LNCAP (cell line): ENCODE measurements at regions not wholly inside any gene's neighbourhood (a gene's known extent, or its start where the extent isn't known, plus 50 kb on each side); places are given as distances from the start of the nearest gene placed in this dataset.

Experiments used
- TF ChIP-seq, protein P1 (sequence below): fragments of 450-650 bp; IDR thresholded peaks from 2 replicates; pipeline ENCODE4 v1.5.1; 2017; ENCODE audit warnings: mild to moderate bottlenecking

DNA sequence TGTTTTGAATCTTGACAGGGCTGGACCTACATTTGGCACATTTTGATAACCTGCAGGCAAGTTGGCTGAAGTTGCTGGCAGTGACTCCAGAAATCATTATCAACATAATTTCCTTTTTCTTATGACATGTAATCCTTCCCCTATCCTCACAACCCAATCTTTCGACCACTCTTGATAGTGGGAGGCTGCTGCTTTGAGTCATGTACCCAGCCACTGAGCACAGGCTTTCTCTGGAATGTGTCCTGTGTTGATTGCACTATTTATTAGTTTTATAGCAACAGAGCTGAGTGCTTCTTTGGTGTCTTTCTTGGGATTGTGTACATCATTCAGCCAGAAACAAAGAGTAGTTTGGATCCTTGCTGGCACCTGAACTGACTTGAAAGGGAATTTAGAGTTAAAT, 183.1 kb upstream of the LEF1 start:
- TF ChIP-seq, protein P1, sequence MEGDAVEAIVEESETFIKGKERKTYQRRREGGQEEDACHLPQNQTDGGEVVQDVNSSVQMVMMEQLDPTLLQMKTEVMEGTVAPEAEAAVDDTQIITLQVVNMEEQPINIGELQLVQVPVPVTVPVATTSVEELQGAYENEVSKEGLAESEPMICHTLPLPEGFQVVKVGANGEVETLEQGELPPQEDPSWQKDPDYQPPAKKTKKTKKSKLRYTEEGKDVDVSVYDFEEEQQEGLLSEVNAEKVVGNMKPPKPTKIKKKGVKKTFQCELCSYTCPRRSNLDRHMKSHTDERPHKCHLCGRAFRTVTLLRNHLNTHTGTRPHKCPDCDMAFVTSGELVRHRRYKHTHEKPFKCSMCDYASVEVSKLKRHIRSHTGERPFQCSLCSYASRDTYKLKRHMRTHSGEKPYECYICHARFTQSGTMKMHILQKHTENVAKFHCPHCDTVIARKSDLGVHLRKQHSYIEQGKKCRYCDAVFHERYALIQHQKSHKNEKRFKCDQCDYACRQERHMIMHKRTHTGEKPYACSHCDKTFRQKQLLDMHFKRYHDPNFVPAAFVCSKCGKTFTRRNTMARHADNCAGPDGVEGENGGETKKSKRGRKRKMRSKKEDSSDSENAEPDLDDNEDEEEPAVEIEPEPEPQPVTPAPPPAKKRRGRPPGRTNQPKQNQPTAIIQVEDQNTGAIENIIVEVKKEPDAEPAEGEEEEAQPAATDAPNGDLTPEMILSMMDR: no peak

DNA sequence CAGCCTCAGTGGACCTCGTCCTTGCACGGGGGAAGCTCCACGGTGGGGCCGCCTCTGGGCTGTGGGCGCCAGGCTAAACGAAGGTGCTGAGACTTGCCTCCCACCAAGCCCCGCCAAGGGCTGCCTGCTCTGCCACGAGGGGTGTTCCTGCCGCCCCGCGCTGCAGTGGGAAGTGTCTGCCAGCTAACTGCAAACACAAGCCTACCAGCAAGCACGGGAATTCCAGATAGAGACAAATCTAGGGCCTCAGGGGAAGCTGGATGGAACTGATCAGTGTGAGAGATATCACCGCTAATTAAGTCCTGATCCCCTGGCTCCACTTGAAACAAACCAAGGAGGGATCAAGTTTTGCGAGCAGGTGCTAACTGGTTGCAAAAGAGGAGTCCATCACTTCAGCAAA, 181.6 kb upstream of the LEF1 start:
- TF ChIP-seq, protein P1: no peak

DNA sequence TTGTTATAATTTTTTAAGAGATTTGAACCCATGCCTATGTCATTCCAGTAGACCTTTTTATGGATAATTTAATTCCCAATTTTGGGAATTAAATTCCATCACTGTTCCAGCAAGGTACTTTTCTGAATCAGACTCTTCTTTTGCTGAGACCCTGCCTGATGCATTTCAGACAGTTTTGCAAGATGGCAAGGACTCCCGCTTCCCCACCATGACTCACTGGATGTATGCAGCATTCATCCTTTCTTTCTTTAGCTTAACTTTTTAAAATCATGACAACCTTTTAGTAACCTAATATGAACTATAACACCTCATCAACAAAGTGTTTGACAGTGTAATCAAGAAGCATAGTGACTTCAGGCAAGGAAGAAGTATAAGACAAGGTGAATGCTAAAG, 178.1 kb upstream of the LEF1 start:
- TF ChIP-seq, protein P1: no peak

DNA sequence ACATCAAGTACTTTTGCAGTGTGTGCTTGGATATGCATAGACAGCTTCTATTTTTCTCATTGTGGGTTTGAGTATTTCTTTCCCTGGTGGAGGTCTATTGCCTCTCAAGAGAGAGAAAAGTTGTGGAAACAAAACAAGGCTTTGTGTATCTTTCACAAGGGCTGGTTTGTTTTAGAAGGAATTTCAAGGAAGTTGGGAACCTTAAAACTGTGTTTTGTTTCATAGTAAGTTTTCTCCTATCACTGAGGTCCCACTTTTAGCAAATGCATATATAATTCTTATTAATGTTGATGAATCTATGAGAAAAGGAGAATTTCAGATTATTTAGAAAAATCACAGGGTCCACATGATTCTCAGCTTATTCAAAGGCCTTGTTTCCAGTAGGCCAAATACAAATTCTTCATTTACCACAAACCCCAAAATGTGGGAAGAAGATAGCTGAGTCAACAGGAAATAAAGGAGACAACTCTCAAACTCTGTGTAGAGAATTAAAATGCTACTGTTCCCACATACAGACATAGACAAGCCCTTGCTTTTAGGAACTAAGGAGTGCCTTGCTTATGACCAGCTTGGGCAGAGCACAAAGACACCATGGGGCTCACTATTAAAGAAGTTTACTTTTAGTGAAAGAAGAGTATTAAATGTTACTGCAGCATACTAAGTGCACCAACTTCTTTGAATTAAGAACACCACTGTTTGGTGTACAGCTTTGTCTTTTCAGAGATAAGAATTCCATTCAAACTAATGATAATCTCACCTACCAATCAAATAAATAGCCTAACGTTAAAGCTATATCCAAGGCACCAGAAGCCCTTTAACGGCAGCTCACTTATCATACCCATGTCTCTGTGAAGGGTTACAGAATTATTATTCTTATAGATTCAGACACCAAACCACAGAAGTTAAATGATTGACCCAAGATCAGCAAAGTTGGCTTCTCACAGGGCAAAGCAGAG, 177.4 kb upstream of the LEF1 start:
- TF ChIP-seq, protein P1: no peak

DNA sequence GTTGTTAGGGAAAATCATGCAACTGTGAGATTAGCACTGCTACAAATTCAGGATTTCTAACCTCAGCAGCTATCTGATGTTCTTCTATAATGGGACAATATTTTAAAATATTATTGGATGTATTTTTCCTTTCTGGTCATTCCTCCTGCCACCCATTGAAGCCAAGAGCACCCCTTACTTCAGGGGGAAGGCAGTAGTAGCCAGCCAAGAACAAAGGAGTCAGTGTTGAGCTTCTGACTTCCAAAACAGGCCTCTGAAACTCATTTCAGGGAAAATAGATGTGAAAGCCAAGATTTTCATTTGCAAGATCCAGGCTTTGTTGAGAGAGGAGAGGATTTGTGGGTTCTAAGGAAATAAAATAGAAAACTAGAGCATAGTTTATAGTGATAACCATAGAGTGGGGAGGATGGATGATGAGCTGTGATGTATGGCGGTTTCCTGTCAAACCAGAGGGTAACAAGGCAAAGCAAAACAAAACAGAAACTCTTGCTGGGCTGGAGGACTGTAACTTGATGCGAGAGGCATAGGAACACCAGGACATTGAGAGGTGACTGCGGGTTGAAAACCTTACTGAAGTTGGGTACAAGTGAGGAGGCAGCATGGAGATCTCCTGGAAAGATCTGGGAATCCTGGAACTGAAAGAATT, 173.7 kb upstream of the LEF1 start:
- TF ChIP-seq, protein P1: no peak

DNA sequence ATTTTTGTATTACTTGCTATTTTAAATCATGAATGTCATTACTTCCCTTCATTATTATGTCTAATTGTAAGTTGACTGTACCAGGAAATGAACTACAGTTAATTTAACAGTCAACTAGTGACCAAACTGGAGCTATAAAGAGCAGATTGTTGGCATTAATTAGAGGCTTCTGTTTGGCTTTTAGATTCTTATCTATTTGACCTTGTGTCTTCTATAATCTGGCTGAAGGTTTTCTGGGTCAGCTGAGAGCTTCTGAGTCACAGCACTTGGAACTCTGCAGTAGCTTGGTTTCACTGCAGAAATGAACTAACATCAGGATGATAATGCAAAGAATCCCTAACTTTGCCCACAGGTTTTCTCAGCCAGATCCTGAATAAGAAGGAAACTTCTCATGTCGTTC, 169.2 kb upstream of the LEF1 start:
- TF ChIP-seq, protein P1: no peak

DNA sequence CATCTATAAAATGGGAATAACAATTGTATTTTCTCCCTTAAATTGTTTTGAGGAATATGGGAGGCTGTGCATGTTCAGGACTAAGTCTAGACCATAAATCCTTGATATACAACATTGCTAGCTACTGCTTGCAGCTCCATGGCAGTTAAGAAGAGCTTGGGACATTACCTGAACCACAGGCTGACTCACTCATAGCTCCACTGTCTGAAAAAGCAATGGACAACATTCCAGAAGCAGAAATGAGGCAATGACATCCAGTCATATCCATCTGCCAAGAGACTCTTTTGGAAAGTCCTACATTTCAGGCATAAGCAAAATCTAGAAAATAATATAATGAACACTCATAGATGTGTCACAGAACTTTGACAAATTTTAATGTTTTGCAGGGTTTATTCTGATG, 167.3 kb upstream of the LEF1 start:
- TF ChIP-seq, protein P1: no peak
